NCI-H2081 (cell line): ENCODE measurements at regions not wholly inside any gene's neighbourhood (a gene's known extent, or its start where the extent isn't known, plus 50 kb on each side); places are given as distances from the start of the nearest gene placed in this dataset.
A peak's percentile ranks its signal among the peaks of the same experiment; 100 is the strongest.
"Not testable (repeated sequence)": the region's sequence is repeated elsewhere in the genome, so short reads cannot be mapped to it uniquely, and the experiment has no call there.

ENCODE experiments used
- DNase-seq, 2 experiments: peaks; one replicate each; lab custom pipeline; 2025; lab: John Stamatoyannopoulos, UW

GRCh38 chr18:21928925-21929324 is 188.3 kb downstream of the MIB1 start:
- no peak for DNase-seq

- no peak for DNase-seq
Measured at GRCh38 chr18:21930177-21930576, 189.6 kb downstream of the MIB1 start.

GRCh38 chr18:21933931-21934765 is 193.6 kb downstream of the MIB1 start:
- peak; percentile 7 to 45 for DNase-seq

- DNase-seq: no peak
Measured at GRCh38 chr18:21934766-21935015, 194.1 kb downstream of the MIB1 start.

- no peak for DNase-seq
Measured at GRCh38 chr18:21943456-21943855, 202.9 kb downstream of the MIB1 start.

GRCh38 chr18:21949326-21950015 is 208.9 kb downstream of the MIB1 start:
- DNase-seq: no peak

- peak; percentile 60 to 68 for DNase-seq
Measured at GRCh38 chr18:21955757-21956652, 213.4 kb upstream of the GATA6 start.

GRCh38 chr18:21958263-21958662 is 211.1 kb upstream of the GATA6 start:
- no peak for DNase-seq

GRCh38 chr18:21958707-21959450 is 210.5 kb upstream of the GATA6 start:
- no peak for DNase-seq

GRCh38 chr18:21960189-21960588 is 209.2 kb upstream of the GATA6 start:
- DNase-seq: no peak

- DNase-seq: no peak
Measured at GRCh38 chr18:21963336-21963735, 206.1 kb upstream of the GATA6 start.

- no peak for DNase-seq
Measured at GRCh38 chr18:21968338-21968737, 201.1 kb upstream of the GATA6 start.

- DNase-seq: no peak
Measured at GRCh38 chr18:21972281-21972680, 197.1 kb upstream of the GATA6 start.

GRCh38 chr18:21975954-21976353 is 193.4 kb upstream of the GATA6 start:
- DNase-seq: not testable (repeated sequence)

- DNase-seq: no peak
Measured at GRCh38 chr18:21978546-21979170, 190.7 kb upstream of the GATA6 start.

GRCh38 chr18:21979171-21979560 is 190.2 kb upstream of the GATA6 start:
- no peak for DNase-seq

- no peak for DNase-seq
Measured at GRCh38 chr18:21979759-21980158, 189.6 kb upstream of the GATA6 start.

GRCh38 chr18:21980744-21981143 is 188.6 kb upstream of the GATA6 start:
- no peak for DNase-seq

- not testable (repeated sequence) for DNase-seq
Measured at GRCh38 chr18:21981489-21981888, 187.9 kb upstream of the GATA6 start.

- DNase-seq: no peak
Measured at GRCh38 chr18:21991081-21991534, 178.3 kb upstream of the GATA6 start.

- no peak for DNase-seq
Measured at GRCh38 chr18:21991886-21992285, 177.5 kb upstream of the GATA6 start.
